MM.1S (cell line): ENCODE measurements at regions not wholly inside any gene's neighbourhood (a gene's known extent, or its start where the extent isn't known, plus 50 kb on each side); places are given as distances from the start of the nearest gene placed in this dataset.

Experiments
- DNase-seq: peaks from one replicate; pipeline ENCODE4 v3.0.0-alpha.2; 2015
- H2AFZ ChIP-seq: fragments of 300-600 bp; sonication (generic); 2 replicates; pipeline ENCODE4 v1.6.0; 2016; ENCODE audit warnings: antibody characterized with exemption, low read length
- H3F3A ChIP-seq: fragments of 300-600 bp; sonication (generic); 2 replicates; pipeline ENCODE4 v1.6.1; 2016; ENCODE audit warnings: mild to moderate bottlenecking, antibody characterized with exemption, low read length, moderate library complexity, mixed read lengths; ENCODE audit not compliant: insufficient read depth
- H3K27ac ChIP-seq: fragments of 300-600 bp; sonication (generic); 2 replicates; pipeline ENCODE4 v1.5.1; 2016; ENCODE audit warnings: mild to moderate bottlenecking, low read length
- H3K27me3 ChIP-seq: fragments of 300-600 bp; sonication (generic); replicated peaks from 2 replicates; pipeline ENCODE4 v1.6.0; 2016; ENCODE audit warnings: low read length; ENCODE audit not compliant: insufficient read depth
- H3K36me3 ChIP-seq: fragments of 300-600 bp; sonication (generic); replicated peaks from 2 replicates; pipeline ENCODE4 v1.6.1; 2016; ENCODE audit warnings: mild to moderate bottlenecking, low read length, mixed read lengths; ENCODE audit not compliant: insufficient read depth
- H3K4me1 ChIP-seq: fragments of 300-600 bp; sonication (generic); 2 replicates; pipeline ENCODE4 v1.6.1; 2016; ENCODE audit warnings: low read length, mixed read lengths
- H3K4me2 ChIP-seq: fragments of 300-600 bp; sonication (generic); 2 replicates; pipeline ENCODE4 v1.6.0; 2016; ENCODE audit warnings: low read depth, low read length
- H3K4me3 ChIP-seq: fragments of 300-600 bp; sonication (generic); 2 replicates; pipeline ENCODE4 v1.5.1; 2016; ENCODE audit warnings: low read length, mixed read lengths
- H3K79me2 ChIP-seq: fragments of 300-600 bp; sonication (generic); 2 replicates; pipeline ENCODE4 v1.6.1; 2016; ENCODE audit warnings: mixed run types, low read length, mixed read lengths
- H3K9ac ChIP-seq: fragments of 300-600 bp; sonication (generic); 2 replicates; pipeline ENCODE4 v1.6.1; 2016; ENCODE audit warnings: low read length, mixed read lengths
- H3K9me2 ChIP-seq: fragments of 300-600 bp; sonication (generic); replicated peaks from 2 replicates; pipeline ENCODE4 v1.6.1; 2016; ENCODE audit warnings: mild to moderate bottlenecking, low read length, mixed read lengths; ENCODE audit not compliant: insufficient read depth
- H3K9me3 ChIP-seq: fragments of 300-600 bp; sonication (generic); replicated peaks from 2 replicates; pipeline ENCODE4 v1.6.1; 2016; ENCODE audit warnings: mild to moderate bottlenecking, low read length, mixed read lengths; ENCODE audit not compliant: insufficient read depth
- H4K20me1 ChIP-seq: fragments of 300-600 bp; sonication (generic); 2 replicates; pipeline ENCODE4 v1.6.1; 2016; ENCODE audit warnings: mild to moderate bottlenecking, low read length, moderate library complexity, mixed read lengths; ENCODE audit not compliant: insufficient read depth
- CTCF ChIP-seq: fragments of 300-600 bp; sonication (generic); IDR thresholded peaks from 2 replicates; pipeline ENCODE4 v1.5.1; 2016; ENCODE audit warnings: antibody characterized with exemption, low read length, mixed read lengths
- EZH2 ChIP-seq: fragments of 300-600 bp; sonication (generic); optimal IDR thresholded peaks from 2 replicates; pipeline ENCODE3; 2017; ENCODE audit warnings: low read depth, mild to moderate bottlenecking, antibody characterized with exemption, low read length, mixed read lengths
- EZH2phosphoT487 ChIP-seq: fragments of 300-600 bp; sonication (generic); IDR thresholded peaks from 2 replicates; pipeline ENCODE4 v1.6.1; 2018; ENCODE audit warnings: antibody characterized with exemption, low read length

GRCh38 chr13:34104853-34105252, 286.9 kb downstream of the RFC3 start:
- Histone ChIP-seq H3K4me3 (no peak overlapping the region), H3K27ac (no peak overlapping the region), H3K9ac (no peak overlapping the region), H3F3A (no peaks in the 10 kb centered on the region), H3K9me2 (no peaks in the 10 kb centered on the region), H3K36me3 (no peaks in the 10 kb centered on the region), H3K9me3 (no peaks in the 10 kb centered on the region), H2AFZ (no peak overlapping the region), H3K27me3 (no peaks in the 10 kb centered on the region), H4K20me1 (no peaks in the 10 kb centered on the region), H3K4me1 (no peaks in the 10 kb centered on the region), H3K4me2 (no peak overlapping the region), H3K79me2 (no peaks in the 10 kb centered on the region)
- no peak for DNase-seq
- TF ChIP-seq EZH2phosphoT487 (no peak), CTCF (no peak), EZH2 (no peak)

GRCh38 chr13:34107806-34108205, 289.9 kb downstream of the RFC3 start:
- Histone ChIP-seq H3K4me1 (no peaks in the 10 kb centered on the region), H3K27ac (no peak overlapping the region), H3K4me3 (no peak overlapping the region), H3K27me3 (no peaks in the 10 kb centered on the region), H2AFZ (no peak overlapping the region), H4K20me1 (no peaks in the 10 kb centered on the region), H3K36me3 (no peaks in the 10 kb centered on the region), H3F3A (no peaks in the 10 kb centered on the region), H3K9ac (no peak overlapping the region), H3K9me3 (no peaks in the 10 kb centered on the region), H3K4me2 (no peak overlapping the region), H3K79me2 (no peaks in the 10 kb centered on the region), H3K9me2 (no peaks in the 10 kb centered on the region)
- no peak for DNase-seq
- TF ChIP-seq EZH2 (no peak), EZH2phosphoT487 (no peak), CTCF (no peak)

- Histone ChIP-seq H3K4me2 (no peak overlapping the region), H3K36me3 (no peaks in the 10 kb centered on the region), H3K27ac (no peak overlapping the region), H4K20me1 (no peaks in the 10 kb centered on the region), H3K4me3 (no peak overlapping the region), H3K4me1 (no peaks in the 10 kb centered on the region), H3K27me3 (no peaks in the 10 kb centered on the region), H3K79me2 (no peaks in the 10 kb centered on the region), H2AFZ (no peak overlapping the region), H3F3A (no peaks in the 10 kb centered on the region), H3K9me2 (no peaks in the 10 kb centered on the region), H3K9me3 (no peaks in the 10 kb centered on the region), H3K9ac (no peak overlapping the region)
- DNase-seq: no peak
- no peak for TF ChIP-seq EZH2phosphoT487
- no peak for TF ChIP-seq EZH2
- TF ChIP-seq CTCF: no peak
Observed at GRCh38 chr13:34108410-34108809, 290.5 kb downstream of the RFC3 start.
